LNCaP clone FGC (cell line): ENCODE measurements at regions not wholly inside any gene's neighbourhood (a gene's known extent, or its start where the extent isn't known, plus 50 kb on each side); places are given as distances from the start of the nearest gene placed in this dataset.

Experiments used
- DNase-seq: peaks from one replicate; pipeline ENCODE4 v3.0.0-alpha.2; 2011; ENCODE audit warnings: low read depth
- H3K4me3 ChIP-seq: 2 replicates; pipeline ENCODE4 v1.5.1; 2011; ENCODE audit warnings: mild to moderate bottlenecking, low read depth, low read length, control low read depth
- TF ChIP-seq, protein P1 (sequence below): IDR thresholded peaks from 2 replicates; pipeline ENCODE4 v1.5.1; 2012; ENCODE audit warnings: mild to moderate bottlenecking; ENCODE audit not compliant: control insufficient read depth, insufficient read depth; ENCODE audit errors: extremely low read depth

DNA sequence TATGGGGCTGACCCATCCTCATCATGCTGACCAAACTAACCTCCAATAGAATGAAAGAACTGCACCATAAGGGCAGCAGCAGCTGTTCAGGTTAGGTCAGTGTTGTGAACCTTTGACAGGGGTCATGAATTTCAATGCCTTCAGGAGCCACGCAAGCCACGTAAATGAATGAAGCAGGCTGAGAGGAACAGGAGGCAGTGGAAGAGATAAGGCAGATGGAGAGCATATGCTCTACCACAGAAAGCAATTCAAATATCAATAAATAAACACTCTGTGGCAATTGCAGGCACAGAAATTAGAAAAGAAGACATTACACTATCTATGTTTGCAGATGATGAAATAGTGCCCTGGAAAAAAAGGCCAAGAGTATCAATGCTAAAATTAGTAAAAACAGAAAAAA is 56.3 kb downstream of the SCG2 start:
- TF ChIP-seq, protein P1, sequence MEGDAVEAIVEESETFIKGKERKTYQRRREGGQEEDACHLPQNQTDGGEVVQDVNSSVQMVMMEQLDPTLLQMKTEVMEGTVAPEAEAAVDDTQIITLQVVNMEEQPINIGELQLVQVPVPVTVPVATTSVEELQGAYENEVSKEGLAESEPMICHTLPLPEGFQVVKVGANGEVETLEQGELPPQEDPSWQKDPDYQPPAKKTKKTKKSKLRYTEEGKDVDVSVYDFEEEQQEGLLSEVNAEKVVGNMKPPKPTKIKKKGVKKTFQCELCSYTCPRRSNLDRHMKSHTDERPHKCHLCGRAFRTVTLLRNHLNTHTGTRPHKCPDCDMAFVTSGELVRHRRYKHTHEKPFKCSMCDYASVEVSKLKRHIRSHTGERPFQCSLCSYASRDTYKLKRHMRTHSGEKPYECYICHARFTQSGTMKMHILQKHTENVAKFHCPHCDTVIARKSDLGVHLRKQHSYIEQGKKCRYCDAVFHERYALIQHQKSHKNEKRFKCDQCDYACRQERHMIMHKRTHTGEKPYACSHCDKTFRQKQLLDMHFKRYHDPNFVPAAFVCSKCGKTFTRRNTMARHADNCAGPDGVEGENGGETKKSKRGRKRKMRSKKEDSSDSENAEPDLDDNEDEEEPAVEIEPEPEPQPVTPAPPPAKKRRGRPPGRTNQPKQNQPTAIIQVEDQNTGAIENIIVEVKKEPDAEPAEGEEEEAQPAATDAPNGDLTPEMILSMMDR, result no peak
- DNase-seq, result no peak
- H3K4me3 ChIP-seq, result no peak overlapping the region
